Transverse colon (tissue), 4 donors: ENCODE measurements at regions not wholly inside any gene's neighbourhood (a gene's known extent, or its start where the extent isn't known, plus 50 kb on each side); places are given as distances from the start of the nearest gene placed in this dataset.

Experiments
- DNase-seq: peaks from one replicate; pipeline ENCODE4 v3.0.0-alpha.2; 2019
- H3K27ac ChIP-seq, 4 donors: fragments of 200-600 bp; sonication (generic); 2 replicates each; pipeline ENCODE4 v1.5.1; 2016 to 2018; ENCODE audit warnings: inconsistent platforms in 4 of 4
- H3K27me3 ChIP-seq: fragments of 200-600 bp; sonication (generic); 2 replicates; pipeline ENCODE4 v1.5.1; 2017; ENCODE audit warnings: inconsistent platforms
- H3K36me3 ChIP-seq, 4 donors: fragments of 200-600 bp; sonication (generic); 2 replicates each; pipeline ENCODE4 v1.5.1; 2017 to 2019; ENCODE audit warnings: inconsistent platforms in 4 of 4
- H3K4me1 ChIP-seq, 4 donors: fragments of 200-600 bp; sonication (generic); 2 replicates each; pipeline ENCODE4 v1.5.1; 2017 to 2020; ENCODE audit warnings: inconsistent platforms in 4 of 4
- H3K4me3 ChIP-seq, 4 donors: fragments of 200-600 bp; sonication (generic); 1 replicate in 1 of 4; 2 replicates in 3 of 4; pipeline versions ENCODE4 v1.5.1 to v1.6.1; 2017 to 2019; ENCODE audit warnings: inconsistent platforms in 4 of 4
- H3K9me3 ChIP-seq, 2 donors: fragments of 200-600 bp; sonication (generic); 2 replicates each; pipeline ENCODE4 v1.5.1; 2017 to 2019; ENCODE audit warnings: inconsistent platforms in 2 of 2
- CTCF ChIP-seq, 5 experiments: fragments of 200-600 bp in 3 of 5; fragments of 450-650 bp in 2 of 5; sonication (generic) in 3 of 5; IDR thresholded peaks; 1 replicate in 2 of 5; 2 replicates in 3 of 5; pipeline ENCODE4 v1.5.1; 2016 to 2017; ENCODE audit warnings: antibody characterized with exemption in 5 of 5, inconsistent platforms in 3 of 5, mild to moderate bottlenecking in 2 of 5, moderate library complexity in 1 of 5
- EP300 ChIP-seq: sonication (generic); formaldehyde crosslinking; IDR thresholded peaks from one replicate; pipeline ENCODE4 v1.6.1; 2017; ENCODE audit warnings: antibody characterized with exemption, low read depth
- POLR2A ChIP-seq: fragments of 450-650 bp; IDR thresholded peaks from one replicate; pipeline ENCODE4 v1.6.1; 2016; ENCODE audit warnings: antibody characterized with exemption, mild to moderate bottlenecking, moderate library complexity
- POLR2AphosphoS5 ChIP-seq, 3 donors: sonication (generic); formaldehyde crosslinking; IDR thresholded peaks; one replicate each; pipeline ENCODE4 v1.6.1; 2016; ENCODE audit warnings: antibody characterized with exemption in 3 of 3
- WGBS, 2 donors: methylation state at CpG; one replicate each; pipeline ENCODE4 v1.1.5; 2018; ENCODE audit warnings: low coverage in 1 of 2; 5-methylcytosine and 5-hydroxymethylcytosine counted together
- in situ Hi-C, 4 donors: fragments of 200-750 bp; cut with MboI; loops; one replicate each; pipeline versions ENCODE4 v1.15.0 to v1.15.1; 2017; ENCODE audit warnings: low sequenced_read_pairs in 3 of 4, low pct_ligation_motif_present in 1 of 4, low pct_unique_long_range_greater_than_20kb in 1 of 4
- intact Hi-C: fragments of 100-400 bp; cut with DNase I; formaldehyde crosslinking; loops from one replicate; pipeline ENCODE4 v1.15.1; 2023; ENCODE audit warnings: low total_unique reads

DNA sequence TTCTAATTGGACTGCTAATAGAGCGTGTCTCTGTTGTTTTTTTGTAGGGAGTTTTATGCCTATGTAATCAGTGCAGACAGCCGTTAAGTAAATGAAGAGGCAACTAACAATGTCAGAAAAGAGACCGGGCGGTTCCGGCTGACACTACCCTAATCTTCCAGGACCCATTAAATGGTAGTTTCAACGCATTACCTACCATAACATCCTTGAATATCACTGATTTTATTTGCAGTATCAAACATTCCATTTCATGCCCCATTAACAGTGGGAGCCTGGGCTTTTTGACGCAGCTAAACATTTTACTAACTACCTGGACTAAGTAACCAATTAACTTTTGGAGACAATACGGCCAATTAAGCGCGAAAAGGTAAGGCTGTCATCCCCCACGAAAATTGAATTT is 832.9 kb upstream of the NR2F2 start:
- in situ Hi-C loops: loop anchor here in 1 of 4 donors (25.0 kb wide), 1 partner anchor 110 kb away; no protein-coding TSS in a partner anchor
- H3K36me3 ChIP-seq: no peaks in the 10 kb centered on the region
- no peak for DNase-seq
- intact Hi-C loops: no loop called here
- 79 to 80% methylated on average over 10 to 11 of the region's 11 CpGs for WGBS, 2 donors
- H3K27ac ChIP-seq: no peak overlapping the region
- no peaks in the 10 kb centered on the region for H3K27me3 ChIP-seq
- H3K4me3 ChIP-seq: no peak overlapping the region
- TF ChIP-seq CTCF (IDR thresholded peaks at IDR 0.05) (no peak), POLR2A (no peak), POLR2AphosphoS5 (IDR thresholded peaks at IDR 0.05) (no peak), EP300 (no peak)
- H3K9me3 ChIP-seq: no peaks in the 10 kb centered on the region
- no peaks in the 10 kb centered on the region for H3K4me1 ChIP-seq

DNA sequence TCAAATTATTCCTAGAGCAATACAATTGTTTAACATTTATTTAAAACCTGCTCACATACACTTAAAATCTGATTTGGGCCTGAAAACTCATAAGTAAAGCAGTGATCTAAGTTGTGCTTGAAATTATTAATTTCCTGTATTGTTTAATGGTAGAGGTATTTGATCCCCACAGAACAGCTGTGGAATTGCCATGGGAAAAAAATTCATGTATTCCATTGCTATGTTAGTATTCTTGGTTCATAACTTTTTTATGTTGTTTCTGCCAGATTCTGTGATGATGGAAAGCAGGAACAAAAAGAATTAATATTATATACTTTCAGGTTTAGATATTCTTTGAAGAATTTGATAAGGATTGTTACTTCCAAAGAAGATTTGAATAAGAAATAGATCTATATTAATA is 831.5 kb upstream of the NR2F2 start:
- in situ Hi-C loops: loop anchor here in 1 of 4 donors (25.0 kb wide), 1 partner anchor 112 kb away; no protein-coding TSS in a partner anchor
- no peak overlapping the region for H3K4me3 ChIP-seq
- no peaks in the 10 kb centered on the region for H3K9me3 ChIP-seq
- no peak overlapping the region for H3K27ac ChIP-seq
- DNase-seq: no peak
- no peak for TF ChIP-seq POLR2AphosphoS5 (IDR thresholded peaks at IDR 0.05)
- TF ChIP-seq POLR2A: no peak
- TF ChIP-seq EP300: no peak
- TF ChIP-seq CTCF (IDR thresholded peaks at IDR 0.05): no peak
- H3K4me1 ChIP-seq: no peaks in the 10 kb centered on the region
- no peaks in the 10 kb centered on the region for H3K36me3 ChIP-seq
- intact Hi-C loops: no loop called here
- H3K27me3 ChIP-seq: no peaks in the 10 kb centered on the region

DNA sequence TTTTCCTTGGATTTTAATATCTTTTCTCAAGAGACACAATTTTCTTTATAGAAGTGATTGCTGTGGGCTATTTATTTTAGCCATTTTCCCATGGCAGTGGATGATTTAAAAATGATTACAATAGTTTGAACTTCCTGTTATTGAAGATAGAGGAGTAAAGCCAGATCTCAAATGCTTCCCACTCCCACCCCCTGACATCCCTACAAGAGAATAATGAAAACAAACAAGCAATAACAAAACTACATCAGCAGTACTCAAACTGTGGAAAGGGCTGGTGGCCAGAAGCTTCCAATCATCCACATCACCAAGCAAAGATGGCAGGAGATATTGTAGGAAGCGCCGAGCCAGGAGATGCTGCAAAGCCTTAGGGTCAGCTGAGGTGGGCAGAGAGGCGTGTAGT is 831.1 kb upstream of the NR2F2 start:
- H3K9me3 ChIP-seq: no peaks in the 10 kb centered on the region
- no peaks in the 10 kb centered on the region for H3K36me3 ChIP-seq
- no peaks in the 10 kb centered on the region for H3K27me3 ChIP-seq
- TF ChIP-seq CTCF (IDR thresholded peaks at IDR 0.05) (no peak), POLR2A (no peak), EP300 (no peak), POLR2AphosphoS5 (IDR thresholded peaks at IDR 0.05) (no peak)
- H3K27ac ChIP-seq: no peak overlapping the region
- intact Hi-C loops (no loop called here), in situ Hi-C loops (loop anchor here in 1 of 4 donors (25.0 kb wide), 1 partner anchor 112 kb away; no protein-coding TSS in a partner anchor)
- WGBS, 2 donors: 78 to 93% methylated on average over 3 of the region's 3 CpGs
- no peak for DNase-seq
- H3K4me3 ChIP-seq: no peak overlapping the region
- no peaks in the 10 kb centered on the region for H3K4me1 ChIP-seq

GRCh38 chr15:95501865-95502264 is 828.6 kb upstream of the NR2F2 start:
- TF ChIP-seq POLR2AphosphoS5 (IDR thresholded peaks at IDR 0.05) (no peak), CTCF (IDR thresholded peaks at IDR 0.05) (no peak), EP300 (no peak), POLR2A (no peak)
- Histone ChIP-seq H3K27ac (no peak overlapping the region), H3K9me3 (no peaks in the 10 kb centered on the region), H3K27me3 (no peaks in the 10 kb centered on the region), H3K4me3 (no peak overlapping the region), H3K4me1 (no peaks in the 10 kb centered on the region), H3K36me3 (no peaks in the 10 kb centered on the region)
- DNase-seq: no peak
- in situ Hi-C loops: no loop called here
- intact Hi-C loops: no loop called here
